IMR-90 (cell line): ENCODE measurements at regions not wholly inside any gene's neighbourhood (a gene's known extent, or its start where the extent isn't known, plus 50 kb on each side); places are given as distances from the start of the nearest gene placed in this dataset.

Experiments used
- ATAC-seq: fragments of 200-7000 bp; cut with Tn5 transposase; 2 replicates; pipeline ENCODE4 v1.9.1; 2020; ENCODE audit warnings: low read depth, mild to moderate bottlenecking, moderate library complexity
- BruUV-seq: library from RNA; stranded (reverse); fragments of 400-500 nt; replicated peaks from 2 replicates; lab custom pipeline; 2021; lab: Mats Ljungman, UMichigan
- CTCF ChIA-PET: fragments of 300-600 bp; formaldehyde crosslinking; extraction: SDS; loops from one replicate; lab custom pipeline; 2021; ENCODE audit warnings: antibody characterized with exemption; lab: Yijun Ruan, JAX
- POLR2A ChIA-PET: fragments of 300-600 bp; sonication (Branson Sonifier 250); formaldehyde crosslinking; loops from one replicate; lab custom pipeline; 2022; ENCODE audit warnings: antibody characterized with exemption; ENCODE audit not compliant: unreplicated experiment; lab: Charles Lee
- DNase-seq: peaks from one replicate; pipeline ENCODE4 v3.0.0; 2013
- H2AFZ ChIP-seq: replicated peaks from 2 replicates; pipeline ENCODE3; 2013; ENCODE audit warnings: low read length, mild to moderate bottlenecking; ENCODE audit not compliant: poor library complexity
- H2AK5ac ChIP-seq: 2 replicates; pipeline ENCODE4 v1.6.1; 2013; ENCODE audit warnings: low read depth, low read length, inconsistent platforms
- H2AK9ac ChIP-seq: replicated peaks from 2 replicates; pipeline ENCODE3; 2013; ENCODE audit warnings: mild to moderate bottlenecking, low read depth, low read length, moderate library complexity; ENCODE audit not compliant: poor library complexity
- H2BK120ac ChIP-seq: 2 replicates; pipeline ENCODE4 v1.6.1; 2013; ENCODE audit warnings: low read depth, low read length, inconsistent platforms
- H2BK15ac ChIP-seq: 3 replicates; pipeline ENCODE4 v1.6.1; 2013; ENCODE audit warnings: low read depth, low read length, inconsistent platforms
- H2BK20ac ChIP-seq: 2 replicates; pipeline ENCODE4 v1.6.1; 2013; ENCODE audit warnings: low read depth, mild to moderate bottlenecking, inconsistent platforms, low read length, moderate library complexity
- H2BK5ac ChIP-seq: 2 replicates; pipeline ENCODE4 v1.6.1; 2013; ENCODE audit warnings: mild to moderate bottlenecking, low read depth, low read length, inconsistent platforms; ENCODE audit not compliant: poor library complexity, severe bottlenecking
- H3K14ac ChIP-seq: replicated peaks from 2 replicates; pipeline ENCODE4 v1.6.1; 2013; ENCODE audit warnings: low read depth, low read length, inconsistent platforms
- H3K18ac ChIP-seq: 2 replicates; pipeline ENCODE4 v1.6.1; 2013; ENCODE audit warnings: low read depth, low read length, control low read depth
- H3K23ac ChIP-seq: 2 replicates; pipeline ENCODE4 v1.6.1; 2013; ENCODE audit warnings: low read depth, low read length, inconsistent platforms
- H3K27ac ChIP-seq: 2 replicates; pipeline ENCODE4 v1.5.1; 2013; ENCODE audit warnings: mild to moderate bottlenecking, control low read depth, low read length; ENCODE audit not compliant: insufficient read depth
- H3K27me3 ChIP-seq: 2 replicates; pipeline ENCODE4 v1.6.1; 2013; ENCODE audit warnings: low read length; ENCODE audit not compliant: control insufficient read depth, insufficient read depth
- H3K36me3 ChIP-seq: 2 replicates; pipeline ENCODE4 v1.6.1; 2013; ENCODE audit warnings: low read length, mixed read lengths; ENCODE audit not compliant: control insufficient read depth, insufficient read depth
- H3K4ac ChIP-seq: 2 replicates; pipeline ENCODE4 v1.6.1; 2013; ENCODE audit warnings: low read depth, low read length, inconsistent platforms
- H3K4me1 ChIP-seq: 2 replicates; pipeline ENCODE4 v1.6.1; 2013; ENCODE audit warnings: low read length, mixed read lengths; ENCODE audit not compliant: control insufficient read depth, insufficient read depth
- H3K4me2 ChIP-seq: 2 replicates; pipeline ENCODE4 v1.6.1; 2013; ENCODE audit warnings: low read depth, mild to moderate bottlenecking, control low read depth, low read length, moderate library complexity
- H3K4me3 ChIP-seq: 2 replicates; pipeline ENCODE4 v1.5.1; 2013; ENCODE audit warnings: low read depth, mild to moderate bottlenecking, control low read depth, low read length, moderate library complexity; ENCODE audit not compliant: insufficient read depth
- H3K56ac ChIP-seq: 2 replicates; pipeline ENCODE4 v1.6.1; 2013; ENCODE audit warnings: low read length, inconsistent platforms; ENCODE audit not compliant: insufficient read depth; ENCODE audit errors: extremely low read depth
- H3K79me1 ChIP-seq, 2 experiments: 2 replicates each; pipeline ENCODE4 v1.6.1; 2013; ENCODE audit warnings: low read length in 2 of 2, inconsistent platforms in 1 of 2, low read depth in 1 of 2
- H3K9ac ChIP-seq: 2 replicates; pipeline ENCODE4 v1.6.1; 2013; ENCODE audit warnings: low read depth, low read length, control low read depth
- H3K9me1 ChIP-seq: 2 replicates; pipeline ENCODE4 v1.6.1; 2013; ENCODE audit warnings: low read length, inconsistent platforms; ENCODE audit not compliant: insufficient read depth
- H3K9me3 ChIP-seq: 2 replicates; pipeline ENCODE4 v1.6.1; 2013; ENCODE audit warnings: low read length; ENCODE audit not compliant: control insufficient read depth, insufficient read depth
- H4K20me1 ChIP-seq: 2 replicates; pipeline ENCODE4 v1.6.1; 2013; ENCODE audit warnings: low read length, inconsistent platforms; ENCODE audit not compliant: insufficient read depth
- H4K5ac ChIP-seq: 2 replicates; pipeline ENCODE4 v1.6.1; 2013; ENCODE audit warnings: mild to moderate bottlenecking, low read depth, low read length, control low read depth
- H4K8ac ChIP-seq, 2 experiments: 2 replicates each; pipeline ENCODE4 v1.6.1; 2013; ENCODE audit warnings: low read depth in 2 of 2, low read length in 2 of 2, control low read depth in 1 of 2, inconsistent platforms in 1 of 2
- H4K91ac ChIP-seq: 2 replicates; pipeline ENCODE4 v1.6.1; 2013; ENCODE audit warnings: low read depth, low read length, inconsistent platforms; ENCODE audit not compliant: insufficient read depth
- CEBPB ChIP-seq: IDR thresholded peaks from 2 replicates; pipeline ENCODE4 v1.6.1; 2012; ENCODE audit warnings: low read depth, low read length, improper control_type of control experiment
- CHD1 ChIP-seq: IDR thresholded peaks from 2 replicates; pipeline ENCODE4 v1.6.1; 2012; ENCODE audit warnings: low read depth, low read length, improper control_type of control experiment
- MAFK ChIP-seq: IDR thresholded peaks from 2 replicates; pipeline ENCODE4 v1.6.1; 2012; ENCODE audit warnings: low read depth, low read length, improper control_type of control experiment
- RCOR1 ChIP-seq: IDR thresholded peaks from 2 replicates; pipeline ENCODE4 v1.6.1; 2012; ENCODE audit warnings: mild to moderate bottlenecking, low read length, improper control_type of control experiment; ENCODE audit not compliant: insufficient replicate concordance
- WGBS, 2 experiments: methylation state at CpG; one replicate each; pipeline versions ENCODE4 v1.1.5 to v1.1.7; 2013; ENCODE audit warnings: missing lambda C conversion rate in 2 of 2; ENCODE audit not compliant: insufficient read length in 1 of 2; ENCODE audit errors: extremely low coverage in 2 of 2; 5-methylcytosine and 5-hydroxymethylcytosine counted together
- dilution Hi-C: fragments of 300-500 bp; cut with HindIII; formaldehyde crosslinking; loops from one replicate; pipeline ENCODE4 v1.14.3; 2018; ENCODE audit warnings: low sequenced_read_pairs; ENCODE audit not compliant: unreplicated experiment
- in situ Hi-C: fragments of 300-500 bp; cut with MboI; formaldehyde crosslinking; loops from 3 replicates; pipeline ENCODE4 v1.14.3; 2019; ENCODE audit warnings: low sequenced_read_pairs, inconsistent platforms, mixed read lengths
- intact Hi-C: fragments of 100-400 bp; cut with micrococcal nuclease; formaldehyde crosslinking; loops from 2 replicates; pipeline ENCODE4 v1.10.0; 2022

DNA sequence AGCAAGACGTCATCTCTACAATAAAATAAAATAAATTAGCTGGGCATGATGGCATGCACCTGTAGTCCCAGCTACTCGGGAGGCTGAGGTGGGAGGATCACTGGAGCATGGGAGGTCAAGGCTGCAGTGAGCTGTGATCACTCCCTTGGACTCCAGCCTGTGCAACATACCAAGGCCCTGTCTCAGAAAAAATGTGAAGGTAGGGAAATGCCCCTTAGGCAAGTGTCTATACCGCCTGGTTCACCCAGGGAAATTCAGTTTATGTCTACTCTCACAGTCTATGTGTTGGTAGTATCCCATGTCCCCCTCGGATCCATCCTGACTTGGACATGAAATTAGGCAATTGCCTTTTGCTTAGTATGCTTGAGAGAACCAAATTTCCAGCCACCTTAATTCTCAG lies 88.4 kb upstream of the TMEM132C start:
- no peaks in the 10 kb centered on the region for H3K79me1 ChIP-seq
- BruUV-seq, result no TSS peak
- in situ Hi-C loops, result no loop called here
- no peak for TF ChIP-seq MAFK
- no peak for TF ChIP-seq CEBPB
- TF ChIP-seq CHD1, result no peak
- TF ChIP-seq RCOR1, result no peak
- no peak overlapping the region for H2AK9ac ChIP-seq
- no peak overlapping the region for H3K9ac ChIP-seq
- no peaks in the 10 kb centered on the region for H3K27me3 ChIP-seq
- dilution Hi-C loops, result no loop called here
- H2BK20ac ChIP-seq, result no peak overlapping the region
- no peak overlapping the region for H4K8ac ChIP-seq
- no peak overlapping the region for H3K23ac ChIP-seq
- no peaks in the 10 kb centered on the region for H3K9me1 ChIP-seq
- H3K27ac ChIP-seq, result no peak overlapping the region
- POLR2A ChIA-PET, result no interaction called here
- H3K36me3 ChIP-seq, result no peaks in the 10 kb centered on the region
- H2BK5ac ChIP-seq, result no peak overlapping the region
- CTCF ChIA-PET, result no interaction called here
- H2BK120ac ChIP-seq, result no peak overlapping the region
- no peak overlapping the region for H2AFZ ChIP-seq
- no peak overlapping the region for H3K4ac ChIP-seq
- H4K20me1 ChIP-seq, result no peaks in the 10 kb centered on the region
- H3K56ac ChIP-seq, result no peak overlapping the region
- DNase-seq (no peak), ATAC-seq (no peak)
- no peak overlapping the region for H3K18ac ChIP-seq
- no CpG with 5 or more reads among the region's 4 CpGs for WGBS, 2 experiments
- no peak overlapping the region for H3K14ac ChIP-seq
- no peak overlapping the region for H4K5ac ChIP-seq
- H3K4me1 ChIP-seq, result no peaks in the 10 kb centered on the region
- no peak overlapping the region for H4K91ac ChIP-seq
- no peak overlapping the region for H3K4me2 ChIP-seq
- intact Hi-C loops, result no loop called here
- peaks cover 19% of the 10 kb centered on the region for H3K9me3 ChIP-seq
- no peak overlapping the region for H3K4me3 ChIP-seq
- H2AK5ac ChIP-seq, result no peak overlapping the region
- H2BK15ac ChIP-seq, result no peak overlapping the region
